ENCODE measurements at regions not wholly inside any gene's neighbourhood (a gene's known extent, or its start where the extent isn't known, plus 50 kb on each side); places are given as distances from the start of the nearest gene placed in this dataset.

GRCh38 chrX:38887222-38887621 is 86.0 kb downstream of the MID1IP1 start:
- DNase-seq (ENCODE audit: low read depth in 2 of 2, low spot score in 1 of 2) = no peak

DNA sequence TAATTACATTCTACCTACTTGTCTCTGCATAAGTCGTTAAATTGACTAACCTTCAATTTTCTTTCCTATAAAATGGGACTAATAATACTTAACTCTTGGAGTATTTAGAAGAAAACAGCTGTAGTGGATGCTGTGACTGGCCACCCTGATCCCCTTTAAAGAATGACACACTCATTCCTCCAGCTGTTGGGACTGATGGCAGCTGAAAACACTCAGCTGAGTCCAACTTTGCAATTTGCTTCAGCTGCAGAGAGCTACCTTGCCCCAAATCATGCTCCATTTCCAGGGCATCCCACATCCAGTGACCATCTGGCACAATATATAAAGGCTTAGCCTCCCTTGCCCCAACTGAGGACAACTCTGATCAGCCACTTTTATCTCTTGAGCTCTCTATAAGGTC is 89.1 kb downstream of the MID1IP1 start:
- DNase-seq (ENCODE audit: low read depth in 2 of 2, low spot score in 1 of 2) = no peak

- no peak for DNase-seq (ENCODE audit: low read depth in 2 of 2, low spot score in 1 of 2)
Observed at GRCh38 chrX:38890963-38891362, 89.7 kb downstream of the MID1IP1 start.

DNA sequence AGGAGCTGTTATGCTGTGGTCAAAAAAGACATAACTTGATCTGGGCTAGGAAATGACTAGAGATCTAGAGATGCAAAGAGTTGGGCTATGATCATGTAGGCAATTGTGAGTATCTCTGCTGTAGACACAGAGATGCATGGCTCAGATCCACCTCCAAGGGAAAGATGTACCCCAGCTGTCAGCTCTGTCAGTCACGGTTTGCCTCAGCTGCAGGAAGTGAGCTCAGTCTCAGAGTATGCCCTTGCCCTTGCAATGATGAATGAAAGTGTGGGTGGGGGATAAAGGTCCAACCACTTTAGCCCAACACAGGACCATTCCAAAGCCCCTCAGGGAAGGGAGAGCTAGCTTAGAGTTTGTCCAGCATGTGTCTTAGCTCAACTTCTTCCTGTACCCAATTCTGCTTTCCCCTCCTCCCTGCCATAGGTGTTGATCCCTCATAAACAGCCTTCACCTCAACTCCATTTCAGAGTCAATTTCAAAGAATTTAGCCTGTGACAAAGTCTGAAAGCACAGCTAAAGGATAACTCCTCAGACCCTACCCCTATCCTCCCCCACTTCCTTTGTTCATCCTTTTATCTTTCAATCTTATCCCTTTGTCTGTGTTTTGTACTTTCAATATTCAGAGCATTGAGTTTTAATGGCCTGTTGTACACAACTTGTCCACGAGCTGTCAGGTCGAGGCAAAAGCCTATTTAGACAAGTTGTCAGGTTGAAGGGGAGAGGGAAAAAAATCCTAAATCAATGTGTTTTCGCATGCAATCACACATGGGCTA is 90.6 kb downstream of the MID1IP1 start:
- no peak for DNase-seq (ENCODE audit: low read depth in 2 of 2, low spot score in 1 of 2)

- DNase-seq (ENCODE audit: low read depth in 2 of 2, low spot score in 1 of 2) = no peak
Observed at GRCh38 chrX:38893441-38893840, 92.2 kb downstream of the MID1IP1 start.

GRCh38 chrX:38895775-38896174 is 94.5 kb downstream of the MID1IP1 start:
- DNase-seq (ENCODE audit: low read depth in 2 of 2, low spot score in 1 of 2) = no peak

DNA sequence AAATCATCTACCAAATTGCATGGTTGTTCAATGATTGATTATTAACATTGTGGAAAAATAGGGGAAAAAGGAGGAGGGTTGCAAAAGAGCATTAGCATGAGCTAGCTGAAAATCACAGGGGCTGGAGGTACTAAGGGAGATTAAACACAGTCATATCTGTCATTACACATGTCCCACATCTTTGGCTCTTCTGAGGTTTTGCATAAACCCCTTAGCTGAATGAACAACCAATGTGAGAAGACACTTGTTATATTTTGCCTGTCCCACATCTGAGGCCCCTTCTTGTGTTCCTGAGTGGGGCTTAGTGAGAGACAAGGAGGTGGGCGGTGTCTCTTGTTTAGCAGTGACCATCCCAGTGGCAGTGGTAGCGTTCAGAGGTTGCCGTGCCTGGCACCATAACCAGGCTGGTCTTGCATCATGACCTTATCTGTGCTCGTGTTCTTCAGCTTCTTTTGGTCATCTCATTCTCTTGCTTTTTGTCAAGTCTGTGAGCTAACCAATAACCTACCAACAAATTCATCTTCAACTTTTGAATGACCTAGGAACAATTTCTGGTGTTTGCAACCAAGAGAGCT is 95.6 kb downstream of the MID1IP1 start:
- no peak for DNase-seq (ENCODE audit: low read depth in 2 of 2, low spot score in 1 of 2)

DNA sequence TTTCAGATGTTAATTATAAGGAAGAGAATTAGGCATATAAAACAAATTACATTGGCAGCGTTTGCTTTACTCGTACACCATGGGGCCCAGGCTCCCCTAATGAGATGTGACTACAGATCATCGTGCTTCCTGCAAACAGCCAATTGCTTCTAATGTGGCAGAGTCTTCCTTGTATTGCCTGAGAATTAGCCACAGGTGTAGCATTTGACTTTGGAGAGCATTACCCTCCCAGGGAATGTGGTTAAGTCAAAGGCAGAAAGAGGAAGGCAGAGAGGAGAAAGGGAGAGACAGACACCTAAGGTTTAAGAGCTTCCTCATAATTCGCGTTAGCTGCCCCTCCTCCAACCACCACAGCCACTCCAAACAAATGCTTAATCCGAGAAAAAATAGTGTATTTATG is 97.0 kb downstream of the MID1IP1 start:
- DNase-seq (ENCODE audit: low read depth in 2 of 2, low spot score in 1 of 2) = no peak

GRCh38 chrX:38899650-38900049 is 98.4 kb downstream of the MID1IP1 start:
- no peak for DNase-seq (ENCODE audit: low read depth in 2 of 2, low spot score in 1 of 2)

- no peak for DNase-seq (ENCODE audit: low read depth in 2 of 2, low spot score in 1 of 2)
Observed at GRCh38 chrX:38900719-38901118, 99.5 kb downstream of the MID1IP1 start.

- no peak for DNase-seq (ENCODE audit: low read depth in 2 of 2, low spot score in 1 of 2)
Observed at GRCh38 chrX:38902972-38903492, 101.8 kb downstream of the MID1IP1 start.

- DNase-seq (ENCODE audit: low read depth in 2 of 2, low spot score in 1 of 2) = no peak
Observed at GRCh38 chrX:38916801-38917200, 115.5 kb downstream of the MID1IP1 start.

DNA sequence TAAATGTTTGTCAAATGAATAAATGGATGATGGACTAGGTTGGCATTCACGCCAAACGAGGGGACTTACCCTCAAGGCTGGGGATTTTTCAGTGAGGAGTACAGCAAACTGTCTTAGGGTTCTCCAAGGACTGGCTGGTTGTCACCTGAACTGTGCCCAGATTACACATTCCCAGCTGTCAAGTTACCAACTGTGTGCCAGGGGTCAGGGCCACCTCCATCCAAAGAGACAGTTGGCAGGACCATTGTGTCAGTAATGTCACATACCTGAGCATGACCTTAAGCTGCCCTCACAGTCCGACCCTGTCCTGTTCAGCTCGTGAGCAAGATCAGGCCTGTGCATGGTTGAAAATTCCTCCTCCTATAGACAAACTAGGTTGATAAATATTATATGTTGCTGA is 116.7 kb downstream of the MID1IP1 start:
- DNase-seq (ENCODE audit: low read depth in 2 of 2, low spot score in 1 of 2) = no peak

GRCh38 chrX:38919202-38919601 is 117.9 kb downstream of the MID1IP1 start:
- DNase-seq (ENCODE audit: low read depth in 2 of 2, low spot score in 1 of 2) = no peak

GRCh38 chrX:38919853-38920528 is 118.7 kb downstream of the MID1IP1 start:
- no peak for DNase-seq (ENCODE audit: low read depth in 2 of 2, low spot score in 1 of 2)

- DNase-seq (ENCODE audit: low read depth in 2 of 2, low spot score in 1 of 2) = no peak
Observed at GRCh38 chrX:38923451-38923969, 122.3 kb downstream of the MID1IP1 start.

- DNase-seq (ENCODE audit: low read depth in 2 of 2, low spot score in 1 of 2) = no peak
Observed at GRCh38 chrX:38927592-38927991, 126.3 kb downstream of the MID1IP1 start.

GRCh38 chrX:38929966-38930421 is 128.7 kb downstream of the MID1IP1 start:
- no peak for DNase-seq (ENCODE audit: low read depth in 2 of 2, low spot score in 1 of 2)

DNA sequence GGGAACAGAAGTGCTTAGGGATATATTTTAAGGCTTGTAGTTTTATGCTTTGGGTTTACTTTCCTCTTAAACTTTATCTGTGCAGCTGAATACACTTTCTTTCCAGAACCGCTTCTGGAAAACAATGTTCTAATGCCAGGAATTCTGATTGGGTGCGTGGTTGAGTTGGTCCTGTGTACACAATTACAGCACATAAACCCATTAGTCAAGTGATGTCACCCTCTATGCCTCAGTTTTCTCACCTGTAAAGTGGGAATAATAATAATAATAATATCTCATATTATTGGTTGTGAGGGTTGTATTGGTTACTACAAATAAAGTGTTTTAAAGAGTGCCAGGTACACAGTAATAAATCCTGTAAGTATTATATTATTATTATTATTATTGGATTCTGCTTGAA is 129.2 kb downstream of the MID1IP1 start:
- DNase-seq (ENCODE audit: low read depth in 2 of 2, low spot score in 1 of 2) = no peak

- DNase-seq (ENCODE audit: low read depth in 2 of 2, low spot score in 1 of 2) = no peak
Observed at GRCh38 chrX:38935561-38935960, 134.3 kb downstream of the MID1IP1 start.

- no peak for DNase-seq (ENCODE audit: low read depth in 2 of 2, low spot score in 1 of 2)
Observed at GRCh38 chrX:38937400-38937799, 136.1 kb downstream of the MID1IP1 start.

GRCh38 chrX:38937926-38938325 is 136.7 kb downstream of the MID1IP1 start:
- no peak for DNase-seq (ENCODE audit: low read depth in 2 of 2, low spot score in 1 of 2)
